ENCODE measurements at regions not wholly inside any gene's neighbourhood (a gene's known extent, or its start where the extent isn't known, plus 50 kb on each side); places are given as distances from the start of the nearest gene placed in this dataset.

- H3K4me2 ChIP-seq (ENCODE audit: low read depth, low read length) = no peak overlapping the region
- H3K27ac ChIP-seq (ENCODE audit: insufficient read depth, low read length) = no peak overlapping the region
- no peak overlapping the region for H4K5ac ChIP-seq (ENCODE audit: low read depth, low read length)
- no peak overlapping the region for H2AK9ac ChIP-seq (replicated peaks; ENCODE audit: low read depth, low read length, poor library complexity)
- no peak overlapping the region for H2BK15ac ChIP-seq (ENCODE audit: low read depth, low read length)
- 0% methylated on average over 1 of the region's 2 CpGs; no CpG with 5 or more reads in 1 of the 2 experiments for WGBS, 2 experiments (ENCODE audit: extremely low coverage in 2 of 2, insufficient read length in 1 of 2)
- ATAC-seq (ENCODE audit: low read depth) = no peak
- TF ChIP-seq NFE2L2 (IDR thresholded peaks at IDR 0.05; ENCODE audit: low read depth, low read length) = no peak
- TF ChIP-seq FOS (IDR thresholded peaks at IDR 0.05; ENCODE audit: low read depth, low read length) = no peak
- no peak for TF ChIP-seq RCOR1 (IDR thresholded peaks at IDR 0.05; ENCODE audit: insufficient replicate concordance, low read length)
- no peak for TF ChIP-seq CEBPB (IDR thresholded peaks at IDR 0.05; ENCODE audit: low read depth, low read length)
- no peak for TF ChIP-seq MXI1 (IDR thresholded peaks at IDR 0.05; ENCODE audit: borderline replicate concordance, low read depth, low read length)
- no peak for TF ChIP-seq SMC3 (IDR thresholded peaks at IDR 0.05; ENCODE audit: low read depth, low read length)
- TF ChIP-seq BHLHE40 (IDR thresholded peaks at IDR 0.05; ENCODE audit: low read depth, low read length) = no peak
- no peak for TF ChIP-seq RAD21 (IDR thresholded peaks at IDR 0.05; ENCODE audit: low read length)
- TF ChIP-seq, protein P1, sequence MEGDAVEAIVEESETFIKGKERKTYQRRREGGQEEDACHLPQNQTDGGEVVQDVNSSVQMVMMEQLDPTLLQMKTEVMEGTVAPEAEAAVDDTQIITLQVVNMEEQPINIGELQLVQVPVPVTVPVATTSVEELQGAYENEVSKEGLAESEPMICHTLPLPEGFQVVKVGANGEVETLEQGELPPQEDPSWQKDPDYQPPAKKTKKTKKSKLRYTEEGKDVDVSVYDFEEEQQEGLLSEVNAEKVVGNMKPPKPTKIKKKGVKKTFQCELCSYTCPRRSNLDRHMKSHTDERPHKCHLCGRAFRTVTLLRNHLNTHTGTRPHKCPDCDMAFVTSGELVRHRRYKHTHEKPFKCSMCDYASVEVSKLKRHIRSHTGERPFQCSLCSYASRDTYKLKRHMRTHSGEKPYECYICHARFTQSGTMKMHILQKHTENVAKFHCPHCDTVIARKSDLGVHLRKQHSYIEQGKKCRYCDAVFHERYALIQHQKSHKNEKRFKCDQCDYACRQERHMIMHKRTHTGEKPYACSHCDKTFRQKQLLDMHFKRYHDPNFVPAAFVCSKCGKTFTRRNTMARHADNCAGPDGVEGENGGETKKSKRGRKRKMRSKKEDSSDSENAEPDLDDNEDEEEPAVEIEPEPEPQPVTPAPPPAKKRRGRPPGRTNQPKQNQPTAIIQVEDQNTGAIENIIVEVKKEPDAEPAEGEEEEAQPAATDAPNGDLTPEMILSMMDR (conservative IDR thresholded peaks at IDR 0.05; ENCODE audit: low read depth, low read length) = no peak
- no peak for TF ChIP-seq POLR2A (IDR thresholded peaks at IDR 0.05; ENCODE audit: low read depth, low read length)
- no peak for TF ChIP-seq CHD1 (IDR thresholded peaks at IDR 0.05; ENCODE audit: low read depth, low read length)
- no peak for TF ChIP-seq RFX5 (IDR thresholded peaks at IDR 0.05; ENCODE audit: low read depth, low read length)
- TF ChIP-seq MAZ (IDR thresholded peaks at IDR 0.05; ENCODE audit: borderline replicate concordance, low read depth, low read length) = no peak
- TF ChIP-seq, protein P2, sequence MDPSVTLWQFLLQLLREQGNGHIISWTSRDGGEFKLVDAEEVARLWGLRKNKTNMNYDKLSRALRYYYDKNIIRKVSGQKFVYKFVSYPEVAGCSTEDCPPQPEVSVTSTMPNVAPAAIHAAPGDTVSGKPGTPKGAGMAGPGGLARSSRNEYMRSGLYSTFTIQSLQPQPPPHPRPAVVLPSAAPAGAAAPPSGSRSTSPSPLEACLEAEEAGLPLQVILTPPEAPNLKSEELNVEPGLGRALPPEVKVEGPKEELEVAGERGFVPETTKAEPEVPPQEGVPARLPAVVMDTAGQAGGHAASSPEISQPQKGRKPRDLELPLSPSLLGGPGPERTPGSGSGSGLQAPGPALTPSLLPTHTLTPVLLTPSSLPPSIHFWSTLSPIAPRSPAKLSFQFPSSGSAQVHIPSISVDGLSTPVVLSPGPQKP (IDR thresholded peaks at IDR 0.05; ENCODE audit: borderline replicate concordance, low read depth, low read length) = no peak
- TF ChIP-seq MAFK (IDR thresholded peaks at IDR 0.05; ENCODE audit: low read depth, low read length) = no peak
- no peak overlapping the region for H3K14ac ChIP-seq (replicated peaks; ENCODE audit: low read depth, low read length)
- DNase-seq = no peak
- no peak overlapping the region for H2AK5ac ChIP-seq (ENCODE audit: low read depth, low read length)
- H3K4me1 ChIP-seq (ENCODE audit: control insufficient read depth, insufficient read depth, low read length) = no peaks in the 10 kb centered on the region
- no peaks in the 10 kb centered on the region for H3K9me1 ChIP-seq (ENCODE audit: insufficient read depth, low read length)
- dilution Hi-C loops (cut with HindIII; ENCODE audit: low sequenced_read_pairs, unreplicated experiment) (no loop called here), in situ Hi-C loops (cut with MboI; ENCODE audit: low sequenced_read_pairs) (no loop called here), intact Hi-C loops (cut with micrococcal nuclease) (no loop called here)
- H2AFZ ChIP-seq (replicated peaks; ENCODE audit: low read length, poor library complexity) = no peak overlapping the region
- no peak overlapping the region for H3K18ac ChIP-seq (ENCODE audit: low read depth, low read length)
- no peak overlapping the region for H3K4ac ChIP-seq (ENCODE audit: low read depth, low read length)
- ChIA-PET POLR2A (ENCODE audit: unreplicated experiment) (no interaction called here), CTCF (no interaction called here)
- H2BK20ac ChIP-seq (ENCODE audit: low read depth, low read length) = no peak overlapping the region
- H4K20me1 ChIP-seq (ENCODE audit: insufficient read depth, low read length) = no peaks in the 10 kb centered on the region
- H3K79me1 ChIP-seq (ENCODE audit: low read depth in 1 of 2, low read length in 2 of 2) = no peaks in the 10 kb centered on the region
- no TSS peak for BruUV-seq (replicated peaks)
- no peak overlapping the region for H2BK5ac ChIP-seq (ENCODE audit: low read depth, low read length, poor library complexity, severe bottlenecking)
- no peak overlapping the region for H3K23ac ChIP-seq (ENCODE audit: low read depth, low read length)
- no peaks in the 10 kb centered on the region for H3K27me3 ChIP-seq (ENCODE audit: control insufficient read depth, insufficient read depth, low read length)
- H3K4me3 ChIP-seq (ENCODE audit: insufficient read depth, low read depth, low read length) = no peak overlapping the region
- no peak overlapping the region for H2BK120ac ChIP-seq (ENCODE audit: low read depth, low read length)
- H4K8ac ChIP-seq (ENCODE audit: low read depth in 2 of 2, low read length in 2 of 2) = no peak overlapping the region
- no peak overlapping the region for H4K91ac ChIP-seq (ENCODE audit: insufficient read depth, low read depth, low read length)
- no peak overlapping the region for H3K9ac ChIP-seq (ENCODE audit: low read depth, low read length)
- peaks cover 25% of the 10 kb centered on the region for H3K9me3 ChIP-seq (ENCODE audit: control insufficient read depth, insufficient read depth, low read length)
- H3K56ac ChIP-seq (ENCODE audit: extremely low read depth, insufficient read depth, low read length) = no peak overlapping the region
- no peaks in the 10 kb centered on the region for H3K36me3 ChIP-seq (ENCODE audit: control insufficient read depth, insufficient read depth, low read length)
Observed at GRCh38 chr7:69259445-69259844, 338.8 kb upstream of the AUTS2 start.

Measured in IMR-90 (cell line).